GM23248 (cell line): ENCODE measurements at regions not wholly inside any gene's neighbourhood (a gene's known extent, or its start where the extent isn't known, plus 50 kb on each side); places are given as distances from the start of the nearest gene placed in this dataset.

Experiments used
- EZH2 ChIP-seq: fragments of 200-600 bp; sonication (generic); IDR thresholded peaks from 2 replicates; pipeline ENCODE4 v1.6.1; 2018; ENCODE audit warnings: antibody characterized with exemption, mild to moderate bottlenecking; ENCODE audit not compliant: insufficient read depth, poor library complexity, severe bottlenecking
- EZH2phosphoT487 ChIP-seq: fragments of 200-600 bp; sonication (generic); IDR thresholded peaks from 2 replicates; pipeline ENCODE4 v1.6.1; 2018; ENCODE audit warnings: antibody characterized with exemption, moderate library complexity, mild to moderate bottlenecking, low read depth; ENCODE audit not compliant: insufficient read depth

DNA sequence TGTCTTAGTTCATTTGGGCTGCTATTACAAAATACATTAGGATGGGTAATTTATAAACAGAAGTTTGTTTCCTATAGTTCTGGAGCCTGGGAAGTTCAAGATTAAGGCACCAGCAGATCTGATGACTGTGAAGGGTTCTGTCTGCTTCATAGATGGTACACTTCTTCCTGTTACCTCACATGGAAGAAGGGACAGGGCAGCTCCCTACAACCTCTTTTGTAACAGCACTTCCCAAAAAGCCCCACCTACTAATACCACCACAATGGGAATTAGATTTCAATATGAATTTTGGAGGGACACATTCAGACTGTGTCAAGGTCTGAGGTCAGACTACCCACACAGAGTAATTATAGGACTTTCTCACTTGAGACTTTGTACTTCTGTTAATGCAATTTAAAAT, 260.3 kb downstream of the ARHGAP12 start:
- no peak for TF ChIP-seq EZH2phosphoT487
- no peak for TF ChIP-seq EZH2
